ENCODE measurements at regions not wholly inside any gene's neighbourhood (a gene's known extent, or its start where the extent isn't known, plus 50 kb on each side); places are given as distances from the start of the nearest gene placed in this dataset.
A peak's percentile ranks its signal among the peaks of the same experiment; 100 is the strongest.
"Not testable (repeated sequence)": the region's sequence is repeated elsewhere in the genome, so short reads cannot be mapped to it uniquely, and the experiment has no call there.

GRCh38 chr3:157858821-157859220 is 247.4 kb downstream of the SHOX2 start:
- no peak for DNase-seq (ENCODE audit: low spot score)
- no peak for FAIRE-seq

GRCh38 chr3:157857440-157857839 is 248.8 kb downstream of the SHOX2 start:
- no peak for DNase-seq (ENCODE audit: low spot score)
- no peak for FAIRE-seq

GRCh38 chr3:157856078-157856939 is 249.9 kb downstream of the SHOX2 start:
- FAIRE-seq (no peak), DNase-seq (ENCODE audit: low spot score) (peak; percentile 4)

GRCh38 chr3:157845839-157846238 is 260.4 kb downstream of the SHOX2 start:
- DNase-seq (ENCODE audit: low spot score); FAIRE-seq: not testable (repeated sequence)

- FAIRE-seq (no peak), DNase-seq (ENCODE audit: low spot score) (no peak)
Measured at GRCh38 chr3:157844800-157845565, 261.2 kb downstream of the SHOX2 start.

- no peak for DNase-seq (ENCODE audit: low spot score)
- no peak for FAIRE-seq
Measured at GRCh38 chr3:157844216-157844615, 262.0 kb downstream of the SHOX2 start.

GRCh38 chr3:157841029-157841428 is 265.2 kb downstream of the SHOX2 start:
- DNase-seq (ENCODE audit: low spot score), result no peak
- no peak for FAIRE-seq

- FAIRE-seq, result no peak
Measured at GRCh38 chr3:157840564-157840963, 265.7 kb downstream of the SHOX2 start.

GRCh38 chr3:157838457-157838856 is 267.8 kb downstream of the SHOX2 start:
- no peak for DNase-seq (ENCODE audit: low spot score)
- no peak for FAIRE-seq

More at GRCh38 chr3:157840564-157840963, 265.7 kb downstream of the SHOX2 start:
- DNase-seq (ENCODE audit: low spot score), result no peak

GRCh38 chr3:157837336-157837735 is 268.9 kb downstream of the SHOX2 start:
- DNase-seq (ENCODE audit: low spot score), result no peak
- no peak for FAIRE-seq

- FAIRE-seq (no peak), DNase-seq (ENCODE audit: low spot score) (no peak)
Measured at GRCh38 chr3:157836022-157836421, 270.2 kb downstream of the SHOX2 start.

GRCh38 chr3:157832588-157832987 is 273.6 kb downstream of the SHOX2 start:
- FAIRE-seq, result no peak
- peak; percentile 4 for DNase-seq (ENCODE audit: low spot score)

- FAIRE-seq (no peak), DNase-seq (ENCODE audit: low spot score) (no peak)
Measured at GRCh38 chr3:157830556-157831236, 275.5 kb downstream of the SHOX2 start.

GRCh38 chr3:157829786-157830185 is 276.4 kb downstream of the SHOX2 start:
- FAIRE-seq, result no peak
- DNase-seq (ENCODE audit: low spot score), result no peak

GRCh38 chr3:157824281-157824680 is 281.9 kb downstream of the SHOX2 start:
- DNase-seq (ENCODE audit: low spot score), result no peak
- FAIRE-seq, result no peak

- DNase-seq (ENCODE audit: low spot score), result no peak
- FAIRE-seq, result no peak
Measured at GRCh38 chr3:157823050-157823449, 283.2 kb downstream of the SHOX2 start.

GRCh38 chr3:157820157-157820517 is 286.1 kb downstream of the SHOX2 start:
- DNase-seq (ENCODE audit: low spot score) (no peak), FAIRE-seq (no peak)

GRCh38 chr3:157819270-157820156 is 286.7 kb downstream of the SHOX2 start:
- FAIRE-seq, result no peak
- DNase-seq (ENCODE audit: low spot score), result no peak

GRCh38 chr3:157816896-157817295 is 289.3 kb downstream of the SHOX2 start:
- FAIRE-seq (no peak), DNase-seq (ENCODE audit: low spot score) (no peak)

GRCh38 chr3:157816296-157816695 is 289.9 kb downstream of the SHOX2 start:
- DNase-seq (ENCODE audit: low spot score) (no peak), FAIRE-seq (no peak)

GRCh38 chr3:157815739-157816138 is 290.5 kb downstream of the SHOX2 start:
- no peak for FAIRE-seq

More at GRCh38 chr3:157815739-157816138, 290.5 kb downstream of the SHOX2 start:
- no peak for DNase-seq (ENCODE audit: low spot score)

Data from urothelium cell line (cell line).